MV-4-11 (cell line): ENCODE measurements at regions not wholly inside any gene's neighbourhood (a gene's known extent, or its start where the extent isn't known, plus 50 kb on each side); places are given as distances from the start of the nearest gene placed in this dataset.
A peak's percentile ranks its signal among the peaks of the same experiment; 100 is the strongest.

Source experiments
- DNase-seq: peaks from one replicate; lab custom pipeline; 2025; lab: John Stamatoyannopoulos, UW

GRCh38 chr4:127155116-127155515 is 477.6 kb upstream of the INTU start:
- no peak for DNase-seq

GRCh38 chr4:127155555-127155954 is 477.2 kb upstream of the INTU start:
- DNase-seq: no peak

- DNase-seq: peak; percentile 97
These were observed 470.0 kb upstream of the INTU start for GRCh38 chr4:127162741-127163140.

- no peak for DNase-seq
These were observed 466.8 kb upstream of the INTU start for GRCh38 chr4:127165971-127166370.

DNA sequence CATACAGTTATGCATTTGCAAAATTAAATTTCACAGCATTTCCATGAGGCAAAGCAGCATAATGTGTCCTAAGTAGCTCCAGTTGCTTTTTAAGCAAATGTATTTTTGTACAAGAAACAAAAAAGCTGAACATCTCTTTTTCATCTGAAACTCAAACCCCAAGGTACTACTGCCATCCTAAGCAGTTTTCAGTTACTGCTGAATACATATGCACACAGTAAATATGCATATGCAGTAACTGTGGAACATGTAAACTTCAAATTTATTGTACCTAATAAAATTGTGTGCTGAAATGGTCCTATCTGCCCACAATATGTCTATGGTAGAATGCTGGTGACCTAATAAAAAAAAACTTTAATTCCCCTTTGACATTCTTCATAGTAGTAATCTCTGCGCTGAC is 458.6 kb upstream of the INTU start:
- no peak for DNase-seq

DNA sequence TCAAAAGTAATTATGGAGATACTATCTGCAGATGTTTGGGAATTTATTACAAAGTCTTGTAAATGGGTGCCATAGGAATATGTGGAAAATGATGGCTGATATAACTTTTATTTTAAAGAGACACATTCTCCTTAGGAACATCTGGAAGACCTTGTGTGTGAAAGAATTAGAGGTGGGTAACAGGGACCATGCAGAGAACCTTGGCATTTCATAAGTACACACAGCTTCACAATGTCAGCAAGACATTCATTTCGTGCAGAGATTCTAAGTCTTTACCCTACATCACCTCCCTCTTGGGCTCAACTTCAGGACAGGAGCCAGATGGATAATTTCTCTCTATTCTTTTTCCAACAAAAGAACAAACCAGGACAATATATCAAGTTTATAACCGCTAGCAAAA is 458.1 kb upstream of the INTU start:
- DNase-seq: no peak

GRCh38 chr4:127179256-127180087 is 453.3 kb upstream of the INTU start:
- DNase-seq: no peak

DNA sequence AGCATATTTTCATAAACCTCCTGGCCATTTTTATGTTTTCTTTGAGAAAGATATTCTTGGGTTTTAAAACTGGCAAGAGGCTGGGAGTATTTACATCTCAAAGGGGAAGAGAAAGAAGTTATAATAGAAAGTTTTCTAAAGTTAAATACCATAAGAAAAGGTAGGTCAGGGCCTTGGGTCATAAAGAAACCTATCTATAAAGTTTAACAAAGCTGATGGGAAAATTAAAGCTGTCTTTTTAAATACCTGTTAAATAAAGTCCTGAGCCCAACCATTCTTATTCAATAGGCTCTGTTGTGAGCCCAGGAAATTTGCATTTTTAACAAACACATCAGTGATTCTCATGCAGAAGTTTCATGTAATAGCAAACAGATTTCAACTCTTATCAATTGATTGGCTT is 451.8 kb upstream of the INTU start:
- DNase-seq: no peak

DNA sequence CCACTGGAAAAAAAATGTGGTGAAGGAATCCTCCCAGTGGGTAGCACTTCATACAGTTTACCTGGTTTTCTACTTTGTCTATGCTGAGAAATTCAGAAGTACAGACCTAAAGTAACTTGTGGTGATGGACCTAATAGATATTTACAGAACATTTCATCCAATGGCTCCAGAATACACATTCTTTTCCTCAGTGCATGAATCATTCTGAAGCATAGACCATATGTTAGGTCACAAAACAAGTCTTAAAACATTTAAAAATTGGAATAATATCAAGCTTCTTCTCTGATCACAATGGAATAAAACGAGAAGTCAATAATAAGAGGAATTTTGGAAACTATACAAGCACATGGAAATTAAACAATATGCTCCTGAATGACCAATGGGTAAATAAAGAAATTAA is 450.1 kb upstream of the INTU start:
- DNase-seq: no peak

GRCh38 chr4:127188847-127189246 is 443.9 kb upstream of the INTU start:
- peak; percentile 1 for DNase-seq

DNA sequence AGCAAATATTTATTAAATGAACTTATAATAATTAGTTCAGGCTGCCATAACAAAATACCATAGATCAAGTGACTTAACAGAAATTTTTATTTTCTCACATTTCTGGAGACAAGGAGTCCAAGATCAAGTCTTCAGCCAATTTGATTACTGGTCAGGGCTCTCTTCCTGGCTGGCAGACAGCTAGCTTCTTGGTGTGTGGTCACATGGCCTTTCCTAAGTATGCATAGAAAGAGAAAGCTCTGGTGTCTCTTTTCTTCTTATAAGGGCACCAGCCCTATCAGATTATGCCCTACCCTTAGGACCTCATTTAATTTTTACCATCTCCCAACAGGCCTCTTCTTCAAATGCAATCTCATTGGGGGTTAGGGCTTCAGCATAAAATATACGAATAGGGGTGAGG is 438.5 kb upstream of the INTU start:
- DNase-seq: no peak

- no peak for DNase-seq
These were observed 436.0 kb upstream of the INTU start for GRCh38 chr4:127196655-127197352.

DNA sequence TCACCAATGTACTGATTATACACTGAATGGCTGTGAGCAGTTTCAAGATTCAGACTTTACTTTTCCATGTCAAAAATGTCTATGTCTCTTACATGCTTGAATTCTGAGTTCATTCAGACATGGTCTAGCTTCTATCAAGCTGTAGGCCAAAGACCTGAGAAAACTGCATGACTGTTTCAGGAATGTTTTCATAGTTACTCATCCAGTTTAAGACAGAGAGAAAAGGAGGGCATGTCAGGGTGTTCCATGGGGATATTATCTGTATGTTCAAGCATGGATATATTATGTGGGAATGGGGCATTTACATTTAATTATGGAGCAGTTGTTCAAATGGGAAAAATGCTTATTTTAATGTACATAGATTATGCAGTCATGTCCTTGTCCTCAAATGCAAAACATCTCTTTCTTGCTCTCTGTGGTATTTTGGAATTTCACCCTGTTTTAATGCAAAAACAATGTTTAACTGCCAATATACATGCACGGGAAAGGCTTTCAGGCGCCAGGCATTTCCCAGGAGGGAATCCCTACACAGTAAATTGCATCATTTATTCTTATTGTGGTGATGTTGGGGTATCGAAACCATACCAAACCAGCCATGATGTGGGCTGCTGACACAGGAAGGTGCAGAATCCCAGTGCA is 429.1 kb upstream of the INTU start:
- no peak for DNase-seq

DNA sequence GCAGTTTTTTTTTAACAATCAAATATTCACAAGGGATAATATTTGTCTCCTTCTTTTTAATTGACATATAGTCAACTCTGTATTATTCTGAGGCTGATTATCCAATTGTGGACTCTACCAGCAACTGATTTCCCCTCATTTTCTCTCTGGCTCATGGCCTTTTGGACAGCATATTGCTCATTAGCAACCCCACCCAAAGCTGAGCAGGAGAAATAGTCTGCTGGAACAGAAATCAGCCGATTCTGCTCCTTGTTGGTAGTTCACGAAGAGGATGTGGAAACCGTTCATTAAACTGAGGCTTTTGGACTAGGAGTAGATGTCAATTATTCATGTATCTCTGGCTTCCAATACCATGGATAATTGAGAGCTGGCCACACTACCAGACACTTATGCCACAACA is 428.4 kb upstream of the INTU start:
- DNase-seq: no peak

DNA sequence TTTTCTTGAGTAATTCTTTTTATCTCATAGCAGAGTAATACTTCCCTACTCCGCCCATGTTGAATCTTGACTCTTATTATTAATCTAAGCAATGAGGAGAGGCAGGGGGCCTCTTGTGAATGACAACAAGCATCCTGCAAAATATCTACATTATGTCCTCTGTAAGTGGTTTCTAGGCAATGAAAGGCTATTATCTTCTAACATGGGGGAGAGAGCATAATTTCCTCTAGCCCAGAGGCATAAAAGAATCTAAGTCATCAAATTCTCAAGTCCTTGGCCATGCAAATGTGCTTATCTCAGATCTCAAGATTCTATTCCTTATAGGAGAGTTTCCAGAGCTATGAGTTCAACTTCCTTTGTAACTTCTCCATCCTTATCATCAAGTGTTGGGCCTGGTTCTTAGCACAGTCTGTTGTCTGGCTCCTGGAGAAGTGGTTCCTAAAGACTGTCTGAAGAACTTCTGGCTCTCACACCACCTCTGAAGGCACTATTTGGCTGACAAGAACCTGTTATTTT is 423.1 kb upstream of the INTU start:
- no peak for DNase-seq

DNA sequence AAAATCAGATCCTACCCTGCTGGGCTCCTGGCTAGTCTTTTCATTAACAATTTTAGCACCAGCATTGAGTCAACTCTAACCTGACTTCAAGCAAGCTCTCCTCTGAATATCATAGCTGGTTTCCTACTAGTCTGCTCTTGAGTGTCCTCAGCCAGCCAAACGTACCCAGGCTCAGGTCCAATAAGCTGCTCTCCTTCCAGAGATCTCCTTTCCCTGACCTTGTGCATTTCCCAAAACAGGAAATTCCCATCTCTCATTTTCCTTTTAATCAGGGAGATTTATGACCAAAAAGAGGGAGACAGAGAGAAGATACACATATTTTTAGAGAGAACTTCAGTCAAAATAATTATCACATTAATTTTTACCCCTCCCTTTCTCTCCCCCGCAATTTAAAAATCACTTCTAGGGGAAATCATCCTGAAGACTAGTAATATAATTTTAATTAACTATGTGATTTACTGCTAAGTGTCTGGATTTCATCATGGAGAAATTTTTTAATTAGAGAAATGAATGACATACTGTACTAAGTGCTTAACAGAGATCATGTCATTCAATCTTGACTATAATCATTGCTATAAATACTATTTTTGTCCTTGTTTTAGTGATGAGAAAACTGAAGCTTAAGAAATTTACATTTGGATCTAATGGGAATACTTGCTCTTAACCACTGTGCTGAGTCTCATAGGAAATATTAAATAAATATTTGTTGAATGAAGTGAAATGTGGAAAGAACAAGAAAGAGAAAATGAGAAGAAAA is 421.7 kb upstream of the INTU start:
- DNase-seq: no peak

GRCh38 chr4:127211650-127212560 is 420.9 kb upstream of the INTU start:
- no peak for DNase-seq

DNA sequence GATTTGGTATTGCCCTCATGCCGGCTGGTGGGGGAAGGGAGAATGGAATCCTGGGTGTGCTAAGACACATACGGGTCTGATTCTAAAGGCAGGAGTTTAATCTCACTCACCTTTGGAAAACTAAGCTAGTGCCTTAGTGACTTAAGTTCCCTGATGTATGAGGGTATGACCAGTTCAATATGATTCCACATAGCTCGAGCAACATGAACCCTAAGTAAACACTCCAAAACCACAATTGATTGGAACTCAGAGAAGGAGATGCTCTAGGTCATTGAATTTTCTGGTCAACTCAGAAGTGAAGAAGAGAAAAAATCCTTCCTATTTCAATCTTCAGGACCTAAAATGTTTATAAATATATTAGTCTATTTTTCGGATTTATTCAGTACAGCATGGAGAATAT is 420.1 kb upstream of the INTU start:
- DNase-seq: no peak

DNA sequence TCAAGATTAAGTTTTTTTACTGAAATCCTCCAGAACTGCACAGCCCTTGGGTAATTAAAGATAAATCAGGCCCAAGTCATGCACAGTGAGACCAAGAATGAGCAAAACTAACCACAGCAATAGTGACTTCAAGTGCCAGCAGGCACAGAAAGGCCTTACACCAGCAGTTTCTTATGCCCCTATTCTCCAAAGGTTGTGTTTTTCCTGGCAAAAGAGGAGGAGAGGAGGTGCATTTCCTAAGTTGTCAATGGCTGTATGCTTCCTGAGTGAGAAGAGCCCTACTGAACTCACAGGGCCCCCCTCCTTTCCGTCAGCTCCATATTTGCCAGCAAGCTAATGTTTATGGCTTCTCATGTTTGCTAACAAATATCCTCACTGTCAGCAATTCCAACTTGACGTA is 418.7 kb upstream of the INTU start:
- DNase-seq: no peak

GRCh38 chr4:127214931-127215330 is 417.8 kb upstream of the INTU start:
- no peak for DNase-seq

DNA sequence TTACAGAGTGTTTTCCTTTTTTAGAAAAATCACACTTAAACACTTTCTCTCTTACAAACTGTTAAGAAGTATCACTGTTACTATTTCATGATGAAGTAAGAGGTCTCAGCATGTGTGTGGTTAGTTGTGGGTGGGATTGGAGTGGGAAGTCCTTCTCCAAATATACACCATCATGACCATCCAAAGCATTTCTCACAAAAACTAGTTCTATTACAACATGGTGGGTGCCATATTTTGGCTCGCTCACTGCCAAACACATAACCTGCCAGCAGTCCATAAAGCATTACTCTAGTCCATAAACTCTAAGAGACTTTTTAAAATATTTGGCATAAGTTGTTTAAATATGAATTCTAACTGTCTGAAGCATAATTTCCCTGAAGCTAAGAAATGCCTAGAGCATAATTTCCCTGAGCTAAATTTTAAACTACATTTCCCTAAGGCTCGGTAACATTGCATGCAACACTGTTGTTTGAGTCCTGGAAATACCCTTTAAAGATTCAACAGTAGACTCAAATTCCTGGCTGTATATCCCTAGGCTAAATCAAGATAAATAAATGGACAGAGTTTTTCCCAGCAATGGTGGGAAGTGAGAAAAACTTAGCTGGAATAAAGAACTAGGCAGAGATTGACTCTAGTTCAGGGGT is 415.0 kb upstream of the INTU start:
- DNase-seq: no peak
